AG04450 (cell line): ENCODE measurements at regions not wholly inside any gene's neighbourhood (a gene's known extent, or its start where the extent isn't known, plus 50 kb on each side); places are given as distances from the start of the nearest gene placed in this dataset. TPM values are rescaled to one million over a fixed set of nuclear protein-coding genes. Genes with fewer than 3 reads are reported as not detected.
"Not testable (repeated sequence)": the region's sequence is repeated elsewhere in the genome, so short reads cannot be mapped to it uniquely, and the experiment has no call there.

ENCODE experiments used
- CTCF ChIA-PET: fragments of 300-600, 350-600 bp; formaldehyde crosslinking; extraction: SDS; loops from one replicate; lab custom pipeline; 2022; ENCODE audit warnings: antibody characterized with exemption, inconsistent platforms; lab: Charles Lee
- POLR2A ChIA-PET: fragments of 350-600 bp; formaldehyde crosslinking; extraction: SDS; loops from one replicate; lab custom pipeline; 2021; ENCODE audit warnings: antibody characterized with exemption, inconsistent platforms; lab: Yijun Ruan, JAX
- DNase-seq: peaks from one replicate; pipeline ENCODE4 v3.0.0-alpha.2; 2011; ENCODE audit warnings: low read depth, low spot score
- H3K27ac ChIP-seq: one replicate; pipeline ENCODE4 v1.5.1; 2012; ENCODE audit warnings: low read depth, low read length, control low read depth
- H3K27me3 ChIP-seq: one replicate; pipeline ENCODE4 v1.6.0; 2012; ENCODE audit warnings: low read length; ENCODE audit not compliant: control insufficient read depth, insufficient read depth
- H3K4me3 ChIP-seq: 2 replicates; pipeline ENCODE4 v1.5.1; 2011; ENCODE audit warnings: mild to moderate bottlenecking, low read depth, low read length, control low read depth
- H3K9me3 ChIP-seq: 2 replicates; pipeline ENCODE4 v1.5.1; 2012; ENCODE audit warnings: low read length; ENCODE audit not compliant: control insufficient read depth, insufficient read depth
- small RNA-seq: library from RNA; depleted of rRNA; stranded (forward); fragments of <200 nt; gene quantifications from one replicate; pipeline ENCODE3, GENCODE V24; 2012; ENCODE audit warnings: low read depth; ENCODE audit not compliant: insufficient read length

DNA sequence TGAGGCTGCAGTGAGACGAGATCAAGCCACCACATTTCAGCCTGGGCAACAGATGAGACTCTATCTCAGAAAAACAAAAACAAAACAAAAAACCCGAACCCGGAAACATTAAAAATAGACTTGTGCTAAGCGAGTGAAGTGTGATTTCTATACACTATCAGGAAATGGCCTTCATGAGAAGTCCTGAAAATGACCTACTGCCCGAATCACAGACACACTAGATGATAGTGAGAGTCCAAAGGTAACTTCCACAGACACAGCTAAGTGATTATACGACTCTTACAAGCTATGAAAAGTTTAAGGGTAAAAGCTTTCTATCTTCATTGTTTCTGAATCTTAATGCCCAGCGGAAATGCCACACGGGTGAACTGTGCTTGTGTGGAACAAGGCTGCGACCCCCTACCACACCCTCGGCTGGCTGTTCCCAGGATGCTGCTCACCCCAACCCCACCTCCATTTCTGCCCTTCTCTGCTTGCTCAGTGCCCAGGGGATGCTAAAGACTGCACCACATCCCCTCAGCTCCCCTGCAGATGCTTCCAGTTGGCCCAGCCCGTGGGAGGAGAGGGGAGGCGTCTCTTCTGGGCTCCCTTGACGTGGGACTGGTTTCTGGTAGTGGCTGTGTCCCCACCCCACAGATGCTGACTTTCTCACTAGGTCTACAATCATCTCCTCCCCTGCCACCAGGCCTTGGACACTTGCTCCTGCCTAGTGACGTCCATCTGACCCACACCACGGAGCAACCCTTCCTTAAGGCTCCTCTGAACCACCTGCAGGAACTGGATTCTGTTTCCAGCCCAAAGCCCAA, 49.7 kb upstream of the LPCAT1 start:
- H3K4me3 ChIP-seq, POLR2A ChIA-PET, CTCF ChIA-PET, DNase-seq, H3K27me3 ChIP-seq, H3K27ac ChIP-seq: not testable (repeated sequence)
- peaks cover 10% of the 10 kb centered on the region for H3K9me3 ChIP-seq

Small RNA genes lying in the stretch of these regions (small RNA-seq; reads per million reads assigned to genes)
- not detected for gene AC091849.1
- not detected for gene MIR4277
